Thyroid gland (tissue), 4 donors: ENCODE measurements at regions not wholly inside any gene's neighbourhood (a gene's known extent, or its start where the extent isn't known, plus 50 kb on each side); places are given as distances from the start of the nearest gene placed in this dataset.

ENCODE experiments used
- POLR2A ChIP-seq, 2 donors: fragments of 450-650 bp; IDR thresholded peaks; one replicate each; pipeline ENCODE4 v1.6.1; 2017; ENCODE audit warnings: antibody characterized with exemption in 2 of 2, mild to moderate bottlenecking in 2 of 2, moderate library complexity in 1 of 2
- TF ChIP-seq, protein P1 (sequence below), 6 experiments: fragments of 200-600 bp in 3 of 6; fragments of 450-650 bp in 3 of 6; sonication (generic) in 3 of 6; IDR thresholded peaks; one replicate each; pipeline ENCODE4 v1.5.1; 2016 to 2019; ENCODE audit warnings: antibody characterized with exemption in 6 of 6, mild to moderate bottlenecking in 2 of 6, inconsistent platforms in 1 of 6, moderate library complexity in 1 of 6

DNA sequence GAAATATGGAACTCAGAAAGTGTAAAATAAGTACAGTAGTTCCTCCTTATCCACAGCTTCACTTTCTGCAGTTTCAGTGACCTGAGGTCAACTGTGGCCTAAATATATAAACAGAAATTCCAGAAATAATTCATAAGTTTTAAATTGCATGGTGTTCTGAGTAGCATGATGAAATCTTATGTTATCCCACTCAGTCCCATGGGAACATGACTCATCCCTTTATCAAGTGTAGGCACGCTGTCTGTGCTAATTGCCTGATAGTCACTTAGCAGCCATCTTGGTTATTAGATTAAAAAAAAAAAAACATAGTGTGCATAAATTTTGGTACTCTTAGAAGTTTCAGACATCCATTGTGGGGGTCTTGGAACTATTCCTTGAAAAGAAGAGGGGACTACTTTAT is 983.4 kb upstream of the ADGRL3 start:
- TF ChIP-seq, protein P1, sequence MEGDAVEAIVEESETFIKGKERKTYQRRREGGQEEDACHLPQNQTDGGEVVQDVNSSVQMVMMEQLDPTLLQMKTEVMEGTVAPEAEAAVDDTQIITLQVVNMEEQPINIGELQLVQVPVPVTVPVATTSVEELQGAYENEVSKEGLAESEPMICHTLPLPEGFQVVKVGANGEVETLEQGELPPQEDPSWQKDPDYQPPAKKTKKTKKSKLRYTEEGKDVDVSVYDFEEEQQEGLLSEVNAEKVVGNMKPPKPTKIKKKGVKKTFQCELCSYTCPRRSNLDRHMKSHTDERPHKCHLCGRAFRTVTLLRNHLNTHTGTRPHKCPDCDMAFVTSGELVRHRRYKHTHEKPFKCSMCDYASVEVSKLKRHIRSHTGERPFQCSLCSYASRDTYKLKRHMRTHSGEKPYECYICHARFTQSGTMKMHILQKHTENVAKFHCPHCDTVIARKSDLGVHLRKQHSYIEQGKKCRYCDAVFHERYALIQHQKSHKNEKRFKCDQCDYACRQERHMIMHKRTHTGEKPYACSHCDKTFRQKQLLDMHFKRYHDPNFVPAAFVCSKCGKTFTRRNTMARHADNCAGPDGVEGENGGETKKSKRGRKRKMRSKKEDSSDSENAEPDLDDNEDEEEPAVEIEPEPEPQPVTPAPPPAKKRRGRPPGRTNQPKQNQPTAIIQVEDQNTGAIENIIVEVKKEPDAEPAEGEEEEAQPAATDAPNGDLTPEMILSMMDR (IDR thresholded peaks at IDR 0.05), result no peak
- TF ChIP-seq POLR2A (IDR thresholded peaks at IDR 0.05), result no peak
